ENCODE measurements at regions not wholly inside any gene's neighbourhood (a gene's known extent, or its start where the extent isn't known, plus 50 kb on each side); places are given as distances from the start of the nearest gene placed in this dataset.

DNA sequence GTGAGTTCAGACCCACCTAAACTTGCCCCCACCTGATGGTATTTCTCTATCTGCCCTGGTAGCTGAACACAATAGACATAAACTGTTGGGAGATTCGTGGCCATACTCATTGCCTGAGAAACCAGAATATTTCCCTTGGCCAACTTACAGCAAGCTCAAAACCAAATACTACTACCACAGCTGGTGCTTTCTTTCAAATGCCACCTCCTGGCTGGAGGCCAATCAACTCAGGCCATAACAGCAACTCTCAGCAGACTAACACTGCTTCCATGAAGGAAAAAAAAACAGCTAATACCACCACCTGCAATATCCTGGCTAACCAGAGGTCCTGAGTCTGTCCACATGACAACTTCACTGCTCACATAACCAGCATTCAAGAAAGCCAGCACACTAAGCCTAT, 373.1 kb downstream of the CMPK2 start:
- TF ChIP-seq, protein P1, sequence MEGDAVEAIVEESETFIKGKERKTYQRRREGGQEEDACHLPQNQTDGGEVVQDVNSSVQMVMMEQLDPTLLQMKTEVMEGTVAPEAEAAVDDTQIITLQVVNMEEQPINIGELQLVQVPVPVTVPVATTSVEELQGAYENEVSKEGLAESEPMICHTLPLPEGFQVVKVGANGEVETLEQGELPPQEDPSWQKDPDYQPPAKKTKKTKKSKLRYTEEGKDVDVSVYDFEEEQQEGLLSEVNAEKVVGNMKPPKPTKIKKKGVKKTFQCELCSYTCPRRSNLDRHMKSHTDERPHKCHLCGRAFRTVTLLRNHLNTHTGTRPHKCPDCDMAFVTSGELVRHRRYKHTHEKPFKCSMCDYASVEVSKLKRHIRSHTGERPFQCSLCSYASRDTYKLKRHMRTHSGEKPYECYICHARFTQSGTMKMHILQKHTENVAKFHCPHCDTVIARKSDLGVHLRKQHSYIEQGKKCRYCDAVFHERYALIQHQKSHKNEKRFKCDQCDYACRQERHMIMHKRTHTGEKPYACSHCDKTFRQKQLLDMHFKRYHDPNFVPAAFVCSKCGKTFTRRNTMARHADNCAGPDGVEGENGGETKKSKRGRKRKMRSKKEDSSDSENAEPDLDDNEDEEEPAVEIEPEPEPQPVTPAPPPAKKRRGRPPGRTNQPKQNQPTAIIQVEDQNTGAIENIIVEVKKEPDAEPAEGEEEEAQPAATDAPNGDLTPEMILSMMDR (IDR thresholded peaks at IDR 0.05), result no peak
- no peak for TF ChIP-seq POLR2AphosphoS5 (IDR thresholded peaks at IDR 0.05; ENCODE audit: low read depth, low read length)
- TF ChIP-seq, protein P2, sequence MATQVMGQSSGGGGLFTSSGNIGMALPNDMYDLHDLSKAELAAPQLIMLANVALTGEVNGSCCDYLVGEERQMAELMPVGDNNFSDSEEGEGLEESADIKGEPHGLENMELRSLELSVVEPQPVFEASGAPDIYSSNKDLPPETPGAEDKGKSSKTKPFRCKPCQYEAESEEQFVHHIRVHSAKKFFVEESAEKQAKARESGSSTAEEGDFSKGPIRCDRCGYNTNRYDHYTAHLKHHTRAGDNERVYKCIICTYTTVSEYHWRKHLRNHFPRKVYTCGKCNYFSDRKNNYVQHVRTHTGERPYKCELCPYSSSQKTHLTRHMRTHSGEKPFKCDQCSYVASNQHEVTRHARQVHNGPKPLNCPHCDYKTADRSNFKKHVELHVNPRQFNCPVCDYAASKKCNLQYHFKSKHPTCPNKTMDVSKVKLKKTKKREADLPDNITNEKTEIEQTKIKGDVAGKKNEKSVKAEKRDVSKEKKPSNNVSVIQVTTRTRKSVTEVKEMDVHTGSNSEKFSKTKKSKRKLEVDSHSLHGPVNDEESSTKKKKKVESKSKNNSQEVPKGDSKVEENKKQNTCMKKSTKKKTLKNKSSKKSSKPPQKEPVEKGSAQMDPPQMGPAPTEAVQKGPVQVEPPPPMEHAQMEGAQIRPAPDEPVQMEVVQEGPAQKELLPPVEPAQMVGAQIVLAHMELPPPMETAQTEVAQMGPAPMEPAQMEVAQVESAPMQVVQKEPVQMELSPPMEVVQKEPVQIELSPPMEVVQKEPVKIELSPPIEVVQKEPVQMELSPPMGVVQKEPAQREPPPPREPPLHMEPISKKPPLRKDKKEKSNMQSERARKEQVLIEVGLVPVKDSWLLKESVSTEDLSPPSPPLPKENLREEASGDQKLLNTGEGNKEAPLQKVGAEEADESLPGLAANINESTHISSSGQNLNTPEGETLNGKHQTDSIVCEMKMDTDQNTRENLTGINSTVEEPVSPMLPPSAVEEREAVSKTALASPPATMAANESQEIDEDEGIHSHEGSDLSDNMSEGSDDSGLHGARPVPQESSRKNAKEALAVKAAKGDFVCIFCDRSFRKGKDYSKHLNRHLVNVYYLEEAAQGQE (IDR thresholded peaks at IDR 0.05; ENCODE audit: insufficient read depth in 1 of 2, low read depth in 2 of 2, low read length in 1 of 2), result no peak
